Renal cortical epithelial cell (primary cell): ENCODE measurements at regions not wholly inside any gene's neighbourhood (a gene's known extent, or its start where the extent isn't known, plus 50 kb on each side); places are given as distances from the start of the nearest gene placed in this dataset.

Source experiments
- DNase-seq: peaks from one replicate; pipeline ENCODE4 v3.0.0-alpha.2; 2011; ENCODE audit warnings: low read depth

DNA sequence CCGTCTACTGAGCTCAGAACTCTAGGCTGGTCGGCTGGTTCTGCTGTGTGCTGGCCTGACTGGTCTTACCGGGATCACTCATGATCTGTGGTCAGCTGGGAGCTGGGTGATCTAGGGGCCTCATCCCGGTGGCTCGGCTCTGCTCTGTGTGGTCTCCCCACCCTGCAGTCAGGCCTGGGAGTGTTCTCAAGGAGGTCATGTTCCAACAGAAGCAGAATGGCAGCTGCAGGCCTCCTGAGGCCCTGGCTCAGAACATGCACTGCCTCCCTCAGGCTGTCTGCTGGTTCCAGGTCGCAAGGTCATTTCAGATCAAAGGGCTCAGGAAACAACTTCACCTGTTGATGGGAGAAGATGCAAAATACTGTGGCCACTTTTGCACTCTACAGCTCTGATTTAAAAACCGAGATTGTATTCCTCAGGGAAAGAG lies 81.1 kb upstream of the RFX8 start:
- no peak for DNase-seq

- DNase-seq, result no peak
Observed at GRCh38 chr2:101551336-101551888, 76.5 kb upstream of the RFX8 start.

DNA sequence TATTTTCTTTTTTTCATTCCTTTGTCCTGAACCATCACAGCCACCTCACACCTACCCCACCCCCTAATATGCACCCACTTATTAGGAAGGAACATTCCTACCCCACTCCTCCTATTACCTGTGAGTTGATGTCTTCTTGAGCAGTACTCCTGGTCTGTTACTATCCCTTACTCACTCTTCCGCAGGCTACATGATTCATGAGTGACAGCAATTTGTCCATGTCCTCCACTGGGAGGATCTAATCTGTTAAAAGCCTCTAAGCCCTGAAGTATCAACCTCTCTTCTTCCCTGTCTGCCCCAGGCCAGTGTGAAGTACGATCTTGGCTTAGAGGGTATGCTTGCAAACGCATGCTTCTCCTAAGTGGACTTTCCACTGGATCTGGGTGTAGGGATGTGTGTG lies 75.6 kb upstream of the RFX8 start:
- DNase-seq, result no peak

DNA sequence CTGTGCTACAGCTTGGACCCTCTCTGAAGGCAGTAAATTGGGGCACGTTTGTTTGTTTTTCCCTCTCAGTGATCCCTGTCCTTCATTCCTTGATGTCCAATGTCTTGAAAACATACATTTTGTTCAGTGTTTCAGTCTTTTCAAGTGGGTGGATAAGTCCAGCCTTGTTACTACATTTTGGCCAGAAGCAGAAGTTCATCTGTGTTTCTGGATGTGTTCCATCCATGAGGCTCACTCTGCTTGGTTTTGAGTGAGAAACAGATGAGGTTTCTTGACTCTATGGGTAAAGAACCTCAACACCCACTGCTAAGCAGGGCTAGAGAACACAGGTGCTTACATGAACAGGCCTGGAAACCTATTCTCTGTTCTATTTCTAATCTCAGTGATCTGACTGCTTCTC lies 74.5 kb upstream of the RFX8 start:
- no peak for DNase-seq

- DNase-seq, result peak; percentile 89
Observed at GRCh38 chr2:101546376-101547058, 71.6 kb upstream of the RFX8 start.

DNA sequence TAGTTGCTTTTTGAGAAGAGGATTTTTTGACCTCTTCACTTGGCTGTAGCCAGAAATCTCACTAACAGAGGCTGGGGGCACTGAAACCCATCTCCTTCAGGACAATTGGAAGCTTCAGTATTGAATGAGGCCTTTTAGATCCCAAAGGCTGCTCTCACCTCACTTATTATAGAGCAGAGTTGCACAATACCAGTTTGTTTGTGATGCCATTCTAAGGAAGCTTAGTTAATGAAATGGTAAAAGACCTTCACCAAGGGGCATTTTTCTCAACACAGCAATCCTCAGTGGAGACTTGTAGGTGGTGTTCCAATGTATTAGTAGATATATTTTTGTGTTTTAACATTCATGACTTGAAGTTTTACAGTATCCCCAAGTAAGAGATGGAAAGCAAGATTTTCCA lies 71.0 kb upstream of the RFX8 start:
- no peak for DNase-seq

DNA sequence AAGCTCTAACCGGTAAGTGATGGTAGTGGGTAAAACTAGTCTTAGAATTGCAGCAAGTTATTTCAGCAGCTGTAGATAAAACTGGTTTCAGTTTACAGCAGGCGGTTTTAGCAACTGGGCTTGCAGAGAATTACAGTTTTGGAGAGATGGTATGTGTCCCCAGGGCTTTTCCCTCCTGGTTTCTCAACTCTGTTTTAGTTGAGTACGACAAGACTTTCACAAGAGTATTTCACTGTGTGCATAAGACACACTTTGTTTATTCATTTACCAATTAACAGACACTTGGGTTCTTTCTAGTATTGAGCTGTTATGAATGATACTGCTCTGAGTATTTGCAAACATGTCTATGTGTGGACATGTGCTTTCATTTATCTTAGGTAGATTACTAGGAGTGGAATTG lies 65.6 kb upstream of the RFX8 start:
- peak; percentile 53 for DNase-seq

- no peak for DNase-seq
Observed at GRCh38 chr2:101538076-101538475, 63.2 kb upstream of the RFX8 start.

- no peak for DNase-seq
Observed at GRCh38 chr2:101534149-101534611, 59.3 kb upstream of the RFX8 start.

GRCh38 chr2:101533561-101534148 lies 58.7 kb upstream of the RFX8 start:
- DNase-seq, result no peak

GRCh38 chr2:101528501-101528900 lies 53.6 kb upstream of the RFX8 start:
- DNase-seq, result no peak

GRCh38 chr2:101524806-101525430 lies 50.0 kb upstream of the RFX8 start:
- DNase-seq, result no peak
